ENCODE measurements at regions not wholly inside any gene's neighbourhood (a gene's known extent, or its start where the extent isn't known, plus 50 kb on each side); places are given as distances from the start of the nearest gene placed in this dataset.

GRCh38 chr5:30607301-30607894 lies 586.1 kb upstream of the CDH6 start:
- no peak for TF ChIP-seq GATA2 (IDR thresholded peaks at IDR 0.05; ENCODE audit: low read depth, low read length)
- no peak for TF ChIP-seq GATA3 (IDR thresholded peaks at IDR 0.05; ENCODE audit: low read depth, low read length)
